ENCODE measurements at regions not wholly inside any gene's neighbourhood (a gene's known extent, or its start where the extent isn't known, plus 50 kb on each side); places are given as distances from the start of the nearest gene placed in this dataset.

DNA sequence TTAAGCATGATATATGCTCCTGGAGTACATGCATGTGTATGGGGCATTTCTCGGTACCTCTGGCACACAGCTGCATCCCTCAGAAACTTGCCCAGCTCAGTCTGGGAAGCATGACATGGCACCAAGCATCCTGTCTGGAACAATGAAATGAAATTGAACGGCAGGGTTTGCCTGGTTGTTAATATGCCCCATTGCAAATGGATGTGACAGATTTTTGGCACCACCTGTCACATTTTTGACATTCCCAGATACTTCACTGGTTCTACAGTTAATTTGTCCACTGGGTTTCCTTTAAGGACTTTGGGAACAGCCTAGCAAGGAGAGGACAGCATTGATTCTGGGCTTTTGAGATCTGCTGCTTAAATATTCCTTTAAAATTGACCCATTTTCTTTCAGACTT is 305.8 kb downstream of the TSN start:
- no peak for TF ChIP-seq POLR2A (IDR thresholded peaks at IDR 0.05)
- TF ChIP-seq, protein P1, sequence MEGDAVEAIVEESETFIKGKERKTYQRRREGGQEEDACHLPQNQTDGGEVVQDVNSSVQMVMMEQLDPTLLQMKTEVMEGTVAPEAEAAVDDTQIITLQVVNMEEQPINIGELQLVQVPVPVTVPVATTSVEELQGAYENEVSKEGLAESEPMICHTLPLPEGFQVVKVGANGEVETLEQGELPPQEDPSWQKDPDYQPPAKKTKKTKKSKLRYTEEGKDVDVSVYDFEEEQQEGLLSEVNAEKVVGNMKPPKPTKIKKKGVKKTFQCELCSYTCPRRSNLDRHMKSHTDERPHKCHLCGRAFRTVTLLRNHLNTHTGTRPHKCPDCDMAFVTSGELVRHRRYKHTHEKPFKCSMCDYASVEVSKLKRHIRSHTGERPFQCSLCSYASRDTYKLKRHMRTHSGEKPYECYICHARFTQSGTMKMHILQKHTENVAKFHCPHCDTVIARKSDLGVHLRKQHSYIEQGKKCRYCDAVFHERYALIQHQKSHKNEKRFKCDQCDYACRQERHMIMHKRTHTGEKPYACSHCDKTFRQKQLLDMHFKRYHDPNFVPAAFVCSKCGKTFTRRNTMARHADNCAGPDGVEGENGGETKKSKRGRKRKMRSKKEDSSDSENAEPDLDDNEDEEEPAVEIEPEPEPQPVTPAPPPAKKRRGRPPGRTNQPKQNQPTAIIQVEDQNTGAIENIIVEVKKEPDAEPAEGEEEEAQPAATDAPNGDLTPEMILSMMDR (IDR thresholded peaks at IDR 0.05), result no peak

Data from ovary (tissue), 3 donors.